Activated CD4-positive, alpha-beta memory T cell treated with anti-CD3 and anti-CD28 coated beads for 36 hours (primary cell): ENCODE measurements at regions not wholly inside any gene's neighbourhood (a gene's known extent, or its start where the extent isn't known, plus 50 kb on each side); places are given as distances from the start of the nearest gene placed in this dataset.

Source experiments
- CTCF ChIA-PET: fragments of 350-600 bp; sonication (Branson Sonifier 250); formaldehyde crosslinking; loops from one replicate; lab custom pipeline; 2021; ENCODE audit warnings: antibody characterized with exemption, inconsistent platforms; lab: Charles Lee
- POLR2A ChIA-PET: fragments of 350-600 bp; sonication (Branson Sonifier 250); formaldehyde crosslinking; loops from one replicate; lab custom pipeline; 2021; ENCODE audit warnings: antibody characterized with exemption; lab: Charles Lee
- DNase-seq: peaks from one replicate; pipeline ENCODE4 v3.0.0-alpha.2; 2020
- H3K27ac Mint-ChIP-seq: one replicate; pipeline ENCODE4 v1.8.0; 2021; ENCODE audit warnings: mixed read lengths
- H3K27me3 Mint-ChIP-seq: one replicate; pipeline ENCODE4 v1.8.0; 2021; ENCODE audit warnings: mixed read lengths
- H3K36me3 Mint-ChIP-seq: one replicate; pipeline ENCODE4 v1.8.0; 2021; ENCODE audit warnings: mixed read lengths
- H3K4me1 Mint-ChIP-seq: one replicate; pipeline ENCODE4 v1.8.0; 2021; ENCODE audit warnings: low read depth, mixed read lengths
- H3K4me3 Mint-ChIP-seq: one replicate; pipeline ENCODE4 v1.8.0; 2021; ENCODE audit warnings: mild to moderate bottlenecking, mixed read lengths
- H3K9me3 Mint-ChIP-seq: one replicate; pipeline ENCODE4 v1.8.0; 2021; ENCODE audit warnings: mixed read lengths
- intact Hi-C: fragments of 100-400 bp; cut with micrococcal nuclease; formaldehyde crosslinking; loops from one replicate; pipeline ENCODE4 v1.15.1; 2023

GRCh38 chr5:67543720-67544270 is 347.2 kb upstream of the CD180 start:
- H3K27ac Mint-ChIP-seq = no peak overlapping the region
- no peak for DNase-seq
- no peaks in the 10 kb centered on the region for H3K9me3 Mint-ChIP-seq
- intact Hi-C loops = no loop called here
- H3K27me3 Mint-ChIP-seq = no peaks in the 10 kb centered on the region
- ChIA-PET CTCF (no interaction called here), POLR2A (no interaction called here)
- H3K36me3 Mint-ChIP-seq = no peaks in the 10 kb centered on the region
- no peak overlapping the region for H3K4me3 Mint-ChIP-seq
- peaks cover 10% of the 10 kb centered on the region for H3K4me1 Mint-ChIP-seq

DNA sequence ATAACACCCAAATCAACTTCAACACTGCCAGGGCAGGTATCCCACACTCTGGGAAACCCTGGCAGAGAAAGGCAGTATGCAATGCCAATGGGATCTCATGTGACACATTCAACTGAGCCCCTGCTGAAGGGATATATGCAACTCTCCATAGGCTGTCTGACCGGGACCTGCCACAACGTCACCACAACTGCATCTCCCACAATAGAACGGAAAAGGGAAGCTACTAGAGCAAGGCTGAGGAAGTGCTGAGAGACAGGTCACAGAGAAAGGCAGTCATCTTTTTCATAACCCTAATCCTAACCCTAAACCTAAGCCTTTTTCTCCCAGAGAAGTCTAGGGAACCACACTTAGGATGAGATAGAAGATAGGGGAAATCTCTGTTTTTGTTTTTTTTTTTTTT is 345.9 kb upstream of the CD180 start:
- POLR2A ChIA-PET = no interaction called here
- CTCF ChIA-PET = no interaction called here

DNA sequence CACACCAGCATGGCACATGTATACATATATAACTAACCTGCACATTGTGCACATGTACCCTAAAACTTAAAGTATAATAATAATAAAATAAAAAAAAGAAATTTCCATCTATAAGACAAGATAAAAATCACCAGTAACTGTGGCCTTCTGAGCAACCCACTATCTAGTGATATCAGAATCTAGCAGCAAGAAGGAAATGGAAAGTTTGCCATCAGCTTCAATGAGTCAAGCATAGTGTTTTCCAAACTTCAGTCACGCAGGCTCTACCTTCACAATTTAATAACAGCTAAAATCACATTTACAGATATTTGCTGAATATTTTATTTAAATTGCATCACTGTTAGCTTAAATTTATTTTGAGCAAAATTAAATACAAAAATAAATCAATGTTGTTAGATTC is 345.3 kb upstream of the CD180 start:
- no peak for DNase-seq
- Mint-ChIP-seq H3K4me1 (no peaks in the 10 kb centered on the region), H3K27me3 (no peaks in the 10 kb centered on the region), H3K27ac (no peak overlapping the region), H3K4me3 (no peak overlapping the region), H3K9me3 (no peaks in the 10 kb centered on the region), H3K36me3 (no peaks in the 10 kb centered on the region)
- POLR2A ChIA-PET = no interaction called here
- intact Hi-C loops = no loop called here
- CTCF ChIA-PET = no interaction called here

More for the DNA sequence above, 345.9 kb upstream of the CD180 start:
- intact Hi-C loops = no loop called here
- no peak overlapping the region for H3K4me3 Mint-ChIP-seq
- no peaks in the 10 kb centered on the region for H3K36me3 Mint-ChIP-seq
- no peaks in the 10 kb centered on the region for H3K27me3 Mint-ChIP-seq
- no peak overlapping the region for H3K27ac Mint-ChIP-seq
- peaks cover under 1% of the 10 kb centered on the region for H3K4me1 Mint-ChIP-seq
- DNase-seq = no peak
- no peaks in the 10 kb centered on the region for H3K9me3 Mint-ChIP-seq

- Mint-ChIP-seq H3K27me3 (no peaks in the 10 kb centered on the region), H3K36me3 (no peaks in the 10 kb centered on the region), H3K9me3 (no peaks in the 10 kb centered on the region), H3K4me3 (no peak overlapping the region), H3K27ac (no peak overlapping the region), H3K4me1 (no peaks in the 10 kb centered on the region)
- POLR2A ChIA-PET = interaction anchor here (0.7 kb wide), 1 partner anchor 389 kb away, joined by 3 read pairs; no protein-coding TSS in a partner anchor
- intact Hi-C loops = no loop called here
- CTCF ChIA-PET = no interaction called here
- no peak for DNase-seq
These were observed 342.4 kb upstream of the CD180 start for GRCh38 chr5:67538855-67539506.

DNA sequence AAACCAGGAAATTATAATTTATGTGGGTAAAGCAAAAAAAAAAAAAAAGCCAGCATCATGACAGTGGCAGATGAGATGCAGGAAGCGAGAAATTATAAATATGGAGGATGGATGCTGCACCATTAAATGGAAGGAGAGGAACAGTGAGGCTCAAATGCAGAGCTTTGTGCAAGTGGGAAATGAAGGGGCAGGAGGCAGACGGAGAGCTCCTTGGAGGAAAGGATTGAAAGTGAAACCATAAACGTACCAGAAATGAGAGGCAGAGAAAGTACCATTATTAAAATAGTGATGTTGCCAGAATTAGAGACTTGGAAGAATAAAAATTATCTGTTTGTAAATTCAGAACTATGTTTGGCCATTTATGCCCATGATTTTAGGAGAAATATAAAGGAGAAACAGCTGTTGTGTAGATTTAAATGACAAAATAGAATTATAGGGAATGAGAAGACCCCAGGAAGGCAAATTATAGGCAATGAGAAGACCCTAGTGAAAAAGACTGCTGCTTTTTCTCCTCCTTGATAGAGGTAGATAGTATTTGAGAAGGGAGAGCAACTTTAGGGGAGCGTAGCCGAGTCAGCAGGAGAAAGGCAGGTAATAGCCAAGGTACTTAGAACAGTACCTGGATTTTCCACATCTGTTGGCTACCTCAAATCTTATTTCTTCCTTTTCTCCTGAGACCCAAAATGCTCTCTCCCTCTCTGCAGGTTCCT is 341.0 kb upstream of the CD180 start:
- ChIA-PET CTCF (interaction anchor here (0.5 kb wide), 1 partner anchor 35 kb away, joined by 3 read pairs; no protein-coding TSS in a partner anchor), POLR2A (no interaction called here)
- Mint-ChIP-seq H3K27me3 (no peaks in the 10 kb centered on the region), H3K9me3 (no peaks in the 10 kb centered on the region), H3K27ac (no peak overlapping the region), H3K4me3 (no peak overlapping the region), H3K36me3 (no peaks in the 10 kb centered on the region), H3K4me1 (no peaks in the 10 kb centered on the region)
- no peak for DNase-seq
- intact Hi-C loops = no loop called here

DNA sequence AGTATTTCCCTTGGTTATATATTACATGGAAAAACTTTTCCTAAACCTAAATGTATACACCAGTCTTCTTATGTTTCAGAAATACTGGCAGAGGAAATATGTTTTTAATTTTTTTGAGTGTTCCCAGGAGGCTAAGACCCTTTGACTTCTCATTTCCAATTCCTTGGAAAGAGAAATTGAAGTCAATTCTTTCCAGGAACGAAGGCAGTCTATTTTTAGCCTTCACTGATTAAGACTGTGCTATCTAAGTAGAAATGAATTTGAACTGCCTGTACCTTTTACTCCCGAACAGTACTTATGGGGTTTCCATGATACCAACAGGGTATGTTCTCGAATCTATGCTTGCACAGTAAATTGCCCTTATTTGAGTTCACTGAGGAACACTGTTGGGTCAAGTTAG is 340.3 kb upstream of the CD180 start:
- Mint-ChIP-seq H3K27me3 (no peaks in the 10 kb centered on the region), H3K4me3 (no peak overlapping the region), H3K9me3 (no peaks in the 10 kb centered on the region), H3K4me1 (no peaks in the 10 kb centered on the region), H3K27ac (no peak overlapping the region), H3K36me3 (no peaks in the 10 kb centered on the region)
- no peak for DNase-seq
- intact Hi-C loops = no loop called here
- CTCF ChIA-PET = no interaction called here
- POLR2A ChIA-PET = no interaction called here

GRCh38 chr5:67530609-67531255 is 334.1 kb upstream of the CD180 start:
- POLR2A ChIA-PET = no interaction called here
- peaks cover 6% of the 10 kb centered on the region for H3K9me3 Mint-ChIP-seq
- peaks cover 1% of the 10 kb centered on the region for H3K36me3 Mint-ChIP-seq
- H3K27ac Mint-ChIP-seq = no peak overlapping the region
- CTCF ChIA-PET = no interaction called here
- H3K4me3 Mint-ChIP-seq = no peak overlapping the region
- intact Hi-C loops = no loop called here
- no peaks in the 10 kb centered on the region for H3K4me1 Mint-ChIP-seq
- DNase-seq = no peak
- no peaks in the 10 kb centered on the region for H3K27me3 Mint-ChIP-seq

DNA sequence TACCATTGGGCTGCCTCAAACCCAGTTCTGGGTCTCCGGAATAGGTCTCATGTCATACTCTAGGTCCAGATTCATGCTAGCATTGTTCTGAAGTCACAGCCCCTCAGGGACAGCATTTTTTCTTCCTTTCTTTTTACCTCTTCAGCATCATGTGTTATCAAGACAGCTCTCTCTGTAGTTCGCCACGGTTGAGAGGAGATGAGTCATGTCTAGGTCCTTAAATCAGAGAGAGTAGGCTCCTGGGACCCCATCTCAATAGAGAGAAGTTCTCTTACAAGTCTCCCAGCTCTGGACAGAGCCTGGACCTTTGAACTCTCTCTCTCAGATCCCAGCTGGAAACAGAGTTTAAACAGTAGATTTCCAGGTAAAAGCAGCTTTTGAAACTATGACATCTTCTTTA is 332.4 kb upstream of the CD180 start:
- intact Hi-C loops = no loop called here
- ChIA-PET CTCF (no interaction called here), POLR2A (no interaction called here)
- Mint-ChIP-seq H3K27me3 (peaks cover 1% of the 10 kb centered on the region), H3K36me3 (peaks cover 3% of the 10 kb centered on the region), H3K4me3 (no peak overlapping the region), H3K9me3 (peaks cover 6% of the 10 kb centered on the region), H3K4me1 (no peaks in the 10 kb centered on the region), H3K27ac (no peak overlapping the region)
- no peak for DNase-seq

DNA sequence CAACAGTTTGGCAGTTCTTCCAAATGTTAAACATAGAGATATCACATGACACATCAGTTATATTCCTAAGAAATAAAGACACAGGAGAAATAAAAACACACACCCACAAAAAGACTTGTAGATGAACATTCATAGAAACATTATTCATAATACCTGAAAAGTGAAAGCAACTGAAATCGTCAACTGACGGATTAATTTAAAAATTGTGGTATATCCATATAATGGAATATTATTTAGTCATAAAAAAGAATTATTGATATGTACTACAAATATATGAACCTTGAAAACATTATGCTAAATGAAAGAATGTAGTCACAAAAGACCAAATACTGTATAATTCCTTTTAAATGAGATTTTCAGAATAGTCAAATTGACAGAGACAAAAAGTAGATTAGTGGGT is 330.2 kb upstream of the CD180 start:
- Mint-ChIP-seq H3K4me3 (no peak overlapping the region), H3K4me1 (no peaks in the 10 kb centered on the region), H3K27ac (no peak overlapping the region), H3K36me3 (peaks cover 3% of the 10 kb centered on the region), H3K27me3 (peaks cover 1% of the 10 kb centered on the region), H3K9me3 (peaks cover 6% of the 10 kb centered on the region)
- DNase-seq = no peak
- intact Hi-C loops = no loop called here
- ChIA-PET CTCF (no interaction called here), POLR2A (no interaction called here)

GRCh38 chr5:67520161-67520908 is 323.7 kb upstream of the CD180 start:
- H3K4me3 Mint-ChIP-seq = no peak overlapping the region
- no peaks in the 10 kb centered on the region for H3K9me3 Mint-ChIP-seq
- H3K27ac Mint-ChIP-seq = no peak overlapping the region
- CTCF ChIA-PET = no interaction called here
- no peak for DNase-seq
- H3K36me3 Mint-ChIP-seq = no peaks in the 10 kb centered on the region
- POLR2A ChIA-PET = no interaction called here
- H3K27me3 Mint-ChIP-seq = peaks cover 1% of the 10 kb centered on the region
- intact Hi-C loops = no loop called here
- peaks cover 19% of the 10 kb centered on the region for H3K4me1 Mint-ChIP-seq

DNA sequence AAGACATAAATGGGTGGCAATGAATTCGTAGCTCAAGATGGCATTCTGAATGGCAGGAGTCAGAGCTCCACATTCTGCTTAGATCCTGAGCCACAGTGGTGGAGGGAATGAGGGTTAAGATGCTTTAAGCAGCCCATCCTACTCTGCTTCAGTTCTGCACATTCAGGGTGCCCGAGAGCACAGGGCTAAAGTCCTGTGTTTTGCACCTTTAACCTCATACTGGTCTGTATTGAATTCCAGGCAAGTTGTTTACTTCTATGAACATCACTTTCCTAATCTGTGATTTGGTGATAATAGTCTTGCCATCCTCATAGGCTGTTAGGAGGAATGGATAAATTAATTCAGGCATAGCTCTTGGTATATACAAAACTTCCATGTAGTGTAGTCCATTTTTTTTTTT is 321.6 kb upstream of the CD180 start:
- Mint-ChIP-seq H3K4me1 (peaks cover 40% of the 10 kb centered on the region), H3K27ac (no peak overlapping the region), H3K36me3 (no peaks in the 10 kb centered on the region), H3K27me3 (no peaks in the 10 kb centered on the region), H3K4me3 (no peak overlapping the region), H3K9me3 (no peaks in the 10 kb centered on the region)
- intact Hi-C loops = loop anchor here (10.0 kb wide), 2 partner anchors 273 to 737 kb away; no protein-coding TSS in a partner anchor
- POLR2A ChIA-PET = no interaction called here
- DNase-seq = no peak
- CTCF ChIA-PET = interaction anchor here (0.6 kb wide), 1 partner anchor 16 kb away, joined by 5 read pairs; no protein-coding TSS in a partner anchor
